ENCODE measurements at regions not wholly inside any gene's neighbourhood (a gene's known extent, or its start where the extent isn't known, plus 50 kb on each side); places are given as distances from the start of the nearest gene placed in this dataset.

DNA sequence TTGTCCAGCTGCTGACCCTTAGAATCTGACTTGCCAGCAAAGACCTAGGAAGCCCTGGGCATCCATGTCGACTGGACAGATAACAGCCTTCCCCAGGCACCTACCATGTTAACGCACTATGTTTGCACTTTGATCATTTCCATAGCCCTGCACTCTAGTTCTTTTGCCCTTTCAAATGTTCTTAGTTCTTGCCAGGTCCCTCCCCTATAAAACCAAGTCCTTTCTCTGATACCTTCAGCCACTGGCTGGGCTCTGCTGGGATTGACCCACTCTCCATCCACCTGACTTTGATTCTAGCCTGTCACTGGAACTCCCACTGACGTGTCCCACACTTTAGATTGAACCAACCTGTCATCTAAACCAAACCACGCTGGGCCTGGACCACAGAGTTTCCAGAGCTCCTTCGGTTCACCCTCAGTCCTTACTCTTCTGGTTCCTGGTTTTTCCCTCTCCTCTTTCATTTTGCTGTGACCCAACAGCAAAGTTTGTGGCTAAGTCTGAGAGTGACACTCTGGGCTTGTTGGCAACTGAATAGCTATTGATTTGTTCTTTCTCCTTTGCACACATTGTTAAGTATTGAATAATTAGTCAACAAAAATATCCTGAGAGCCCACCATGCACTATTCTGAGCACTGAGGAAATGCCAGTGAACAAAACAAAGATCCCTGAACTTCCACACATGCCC lies 51.8 kb upstream of the STK38L start (continued):
- TF ChIP-seq BRD4 (IDR thresholded peaks at IDR 0.05), result no peak
- TF ChIP-seq PTRF (tag; IDR thresholded peaks at IDR 0.05), result no peak
- TF ChIP-seq MED1 (CRISPR knock-in tag; IDR thresholded peaks at IDR 0.05; ENCODE audit: borderline replicate concordance), result no peak
- TF ChIP-seq MAFF (IDR thresholded peaks at IDR 0.05; ENCODE audit: low read length), result no peak
- TF ChIP-seq ATF3 (IDR thresholded peaks at IDR 0.05), result no peak
- TF ChIP-seq ATF3 (CRISPR knock-in tag; conservative IDR thresholded peaks at IDR 0.05), result no peak
- no peak for TF ChIP-seq ETS1 (conservative IDR thresholded peaks at IDR 0.05; ENCODE audit: control insufficient read depth, low read depth, low read length)
- no peak for TF ChIP-seq ZKSCAN3 (CRISPR knock-in tag; IDR thresholded peaks at IDR 0.05)
- TF ChIP-seq ZC3H4 (CRISPR knock-in tag; IDR thresholded peaks at IDR 0.05; ENCODE audit: borderline replicate concordance), result no peak
- TF ChIP-seq BDP1 (IDR thresholded peaks at IDR 0.05; ENCODE audit: insufficient read depth, insufficient read length), result no peak

- Histone ChIP-seq H3K9me1 (ENCODE audit: control insufficient read depth, insufficient read depth, low read length) (no peaks in the 10 kb centered on the region), H2AFZ (ENCODE audit: low read depth, low read length) (no peak overlapping the region), H3K9me3 (replicated peaks; ENCODE audit: control insufficient read depth, insufficient read depth, low read depth, low read length) (no peaks in the 10 kb centered on the region), H3K4me3 (no peak overlapping the region), H3K4me2 (ENCODE audit: insufficient read depth, low read length) (no peak overlapping the region), H3K79me2 (ENCODE audit: control insufficient read depth, insufficient read depth, low read length) (no peaks in the 10 kb centered on the region), H3K27ac (ENCODE audit: extremely low read depth, low read depth, low read length) (no peak overlapping the region), H3K9ac (ENCODE audit: insufficient read depth in 1 of 2, low read depth in 2 of 2, low read length in 2 of 2) (no peak overlapping the region), H4K20me1 (replicated peaks; ENCODE audit: control insufficient read depth, insufficient read depth, low read length) (no peaks in the 10 kb centered on the region), H3K36me3 (ENCODE audit: control insufficient read depth, insufficient read depth, low read length) (no peaks in the 10 kb centered on the region), H3K4me1 (replicated peaks in 1 of 2; ENCODE audit: control insufficient read depth in 2 of 2, insufficient read depth in 2 of 2, low read length in 2 of 2) (no peaks in the 10 kb centered on the region), H3K27me3 (ENCODE audit: control insufficient read depth in 2 of 2, insufficient read depth in 2 of 2, low read length in 2 of 2) (peaks cover 0 to 7% of the 10 kb centered on the region in 2 experiments; a peak in 4 of 5 replicates)
- FAIRE-seq, result no peak
- DNase-seq (ENCODE audit: extremely low read depth in 1 of 4, low spot score in 3 of 4), result no peak
- no peak for ATAC-seq
- POLR2A ChIA-PET, result interaction anchor here (0.6 kb wide), 1 partner anchor 320 kb away, joined by 3 read pairs; no protein-coding TSS in a partner anchor
- intact Hi-C loops (cut with micrococcal nuclease), result no loop called here
- CTCF ChIA-PET (ENCODE audit: low intra/inter-chr PET ratio), result no interaction called here
- BruUV-seq (replicated peaks), result no TSS peak
- 0% methylated on average over 2 of the region's 2 CpGs for WGBS (ENCODE audit: insufficient coverage, low coverage, missing lambda C conversion rate)
- in situ Hi-C loops (cut with MboI), result no loop called here
- TF ChIP-seq ZNF212 (CRISPR knock-in tag; IDR thresholded peaks at IDR 0.05) (no peak), ZBTB26 (CRISPR knock-in tag; IDR thresholded peaks at IDR 0.05) (no peak), RBM25 (IDR thresholded peaks at IDR 0.05; ENCODE audit: low read depth, low read length, severe bottlenecking) (no peak), SMAD4 (CRISPR knock-in tag; conservative IDR thresholded peaks at IDR 0.05) (no peak), NEUROD1 (IDR thresholded peaks at IDR 0.05; ENCODE audit: borderline replicate concordance, low read depth, low read length, partially characterized antibody) (no peak), ZSCAN29 (IDR thresholded peaks at IDR 0.05) (no peak), GABPB2 (CRISPR knock-in tag; conservative IDR thresholded peaks at IDR 0.05) (no peak)
- TF ChIP-seq, protein P1, sequence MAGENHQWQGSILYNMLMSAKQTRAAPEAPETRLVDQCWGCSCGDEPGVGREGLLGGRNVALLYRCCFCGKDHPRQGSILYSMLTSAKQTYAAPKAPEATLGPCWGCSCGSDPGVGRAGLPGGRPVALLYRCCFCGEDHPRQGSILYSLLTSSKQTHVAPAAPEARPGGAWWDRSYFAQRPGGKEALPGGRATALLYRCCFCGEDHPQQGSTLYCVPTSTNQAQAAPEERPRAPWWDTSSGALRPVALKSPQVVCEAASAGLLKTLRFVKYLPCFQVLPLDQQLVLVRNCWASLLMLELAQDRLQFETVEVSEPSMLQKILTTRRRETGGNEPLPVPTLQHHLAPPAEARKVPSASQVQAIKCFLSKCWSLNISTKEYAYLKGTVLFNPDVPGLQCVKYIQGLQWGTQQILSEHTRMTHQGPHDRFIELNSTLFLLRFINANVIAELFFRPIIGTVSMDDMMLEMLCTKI (IDR thresholded peaks at IDR 0.05; ENCODE audit: partially characterized antibody), result no peak
Measured at GRCh38 chr12:27193106-27193505, 51.0 kb upstream of the STK38L start.
